ENCODE measurements at regions not wholly inside any gene's neighbourhood (a gene's known extent, or its start where the extent isn't known, plus 50 kb on each side); places are given as distances from the start of the nearest gene placed in this dataset.
"Not testable (repeated sequence)": the region's sequence is repeated elsewhere in the genome, so short reads cannot be mapped to it uniquely, and the experiment has no call there.

GRCh38 chr3:59246719-59247401 lies 197.0 kb upstream of the CFAP20DC start:
- DNase-seq, result no peak

GRCh38 chr3:59245859-59246501 lies 196.2 kb upstream of the CFAP20DC start:
- DNase-seq, result no peak

GRCh38 chr3:59245300-59245858 lies 195.6 kb upstream of the CFAP20DC start:
- no peak for DNase-seq

- DNase-seq, result no peak
These were observed 194.5 kb upstream of the CFAP20DC start for GRCh38 chr3:59244343-59244742.

- DNase-seq, result no peak
These were observed 193.7 kb upstream of the CFAP20DC start for GRCh38 chr3:59243476-59243875.

GRCh38 chr3:59240666-59241255 lies 190.9 kb upstream of the CFAP20DC start:
- DNase-seq, result no peak

GRCh38 chr3:59237121-59237520 lies 187.3 kb upstream of the CFAP20DC start:
- no peak for DNase-seq

- no peak for DNase-seq
These were observed 185.8 kb upstream of the CFAP20DC start for GRCh38 chr3:59235634-59236012.

GRCh38 chr3:59234884-59235633 lies 185.2 kb upstream of the CFAP20DC start:
- DNase-seq, result no peak

- not testable (repeated sequence) for DNase-seq
These were observed 180.6 kb upstream of the CFAP20DC start for GRCh38 chr3:59230379-59230778.

GRCh38 chr3:59213860-59214259 lies 164.0 kb upstream of the CFAP20DC start:
- DNase-seq, result no peak

GRCh38 chr3:59212128-59212779 lies 162.4 kb upstream of the CFAP20DC start:
- peak; percentile 0 for DNase-seq

GRCh38 chr3:59210260-59210659 lies 160.4 kb upstream of the CFAP20DC start:
- no peak for DNase-seq

- DNase-seq, result no peak
These were observed 142.6 kb upstream of the CFAP20DC start for GRCh38 chr3:59192473-59192872.

- no peak for DNase-seq
These were observed 141.8 kb upstream of the CFAP20DC start for GRCh38 chr3:59191651-59192050.

- DNase-seq, result no peak
These were observed 140.1 kb upstream of the CFAP20DC start for GRCh38 chr3:59189939-59190338.

- DNase-seq, result no peak
These were observed 139.7 kb upstream of the CFAP20DC start for GRCh38 chr3:59189526-59189925.

- no peak for DNase-seq
These were observed 136.9 kb upstream of the CFAP20DC start for GRCh38 chr3:59186725-59187124.

- DNase-seq, result no peak
These were observed 136.0 kb upstream of the CFAP20DC start for GRCh38 chr3:59185591-59186369.

GRCh38 chr3:59180006-59180405 lies 130.2 kb upstream of the CFAP20DC start:
- no peak for DNase-seq

GRCh38 chr3:59178698-59179097 lies 128.9 kb upstream of the CFAP20DC start:
- no peak for DNase-seq

GRCh38 chr3:59171491-59171890 lies 121.7 kb upstream of the CFAP20DC start:
- DNase-seq, result no peak

All from NCI-H187 treated with DMSO at 0.1 percent for 48 hours (cell line).